NCI-H69 (cell line): ENCODE measurements at regions not wholly inside any gene's neighbourhood (a gene's known extent, or its start where the extent isn't known, plus 50 kb on each side); places are given as distances from the start of the nearest gene placed in this dataset.
"Not testable (repeated sequence)": the region's sequence is repeated elsewhere in the genome, so short reads cannot be mapped to it uniquely, and the experiment has no call there.

Source experiments
- DNase-seq: peaks from one replicate; lab custom pipeline; 2025; lab: John Stamatoyannopoulos, UW

DNA sequence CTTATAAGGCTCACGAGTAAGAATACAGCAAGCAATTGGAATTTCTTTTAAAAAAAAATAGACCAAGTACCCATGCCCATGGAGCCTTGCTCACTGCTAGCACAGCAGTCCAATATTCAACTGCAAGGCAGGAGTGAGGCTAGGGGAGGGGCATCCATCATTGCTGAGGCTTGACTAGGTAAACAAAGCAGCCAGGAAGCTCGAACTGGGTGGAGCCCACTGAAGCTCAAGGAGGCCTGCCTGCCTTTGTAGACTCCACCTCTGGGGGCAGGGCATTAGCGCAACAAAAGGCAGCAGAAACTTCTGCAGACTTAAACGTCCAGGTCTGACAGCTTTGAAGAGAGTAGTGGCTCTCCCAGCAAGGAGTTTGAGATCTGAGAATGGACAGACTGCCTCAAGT, 84.0 kb upstream of the STEAP1 start:
- not testable (repeated sequence) for DNase-seq

GRCh38 chr7:90078921-90079320, 75.3 kb upstream of the STEAP1 start:
- DNase-seq: no peak

GRCh38 chr7:90081621-90082020, 72.6 kb upstream of the STEAP1 start:
- no peak for DNase-seq

DNA sequence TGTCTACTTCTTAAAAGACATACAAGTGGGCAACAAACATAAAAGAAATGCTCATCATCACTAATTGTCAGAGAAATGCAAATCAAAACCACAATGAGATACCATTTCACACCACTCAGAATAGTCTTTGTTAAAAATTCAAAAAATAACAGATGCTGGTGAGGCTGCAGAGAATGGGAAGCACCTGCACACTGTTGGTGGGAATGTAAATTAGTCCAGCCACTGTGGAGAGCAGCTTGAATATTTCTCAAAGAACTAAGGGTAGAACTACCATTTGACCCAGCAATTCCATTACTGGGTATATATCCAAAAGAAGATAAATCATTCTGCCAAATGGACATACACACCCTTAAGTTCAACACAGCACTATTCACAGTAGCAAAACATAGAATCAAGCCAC, 61.8 kb upstream of the STEAP1 start:
- DNase-seq: no peak

DNA sequence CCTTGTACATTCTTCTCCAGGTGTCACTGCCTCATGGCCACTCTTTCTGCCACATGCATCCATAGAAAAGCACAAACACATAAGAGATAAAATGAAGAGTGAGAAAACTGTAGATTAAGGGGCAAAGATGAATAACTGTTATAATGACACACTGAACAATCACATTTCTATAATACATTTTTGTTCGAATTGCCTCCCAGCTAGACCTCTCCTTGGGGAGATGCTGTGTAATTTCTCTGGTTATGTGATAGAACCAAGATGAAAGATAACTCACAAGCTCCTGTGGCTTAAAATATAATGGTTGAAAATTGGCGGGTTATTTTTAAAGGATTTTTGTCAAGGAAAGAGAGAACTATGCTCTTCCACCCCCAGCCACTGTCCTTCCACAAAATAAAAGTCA, 60.2 kb upstream of the STEAP1 start:
- no peak for DNase-seq
